ENCODE measurements at regions not wholly inside any gene's neighbourhood (a gene's known extent, or its start where the extent isn't known, plus 50 kb on each side); places are given as distances from the start of the nearest gene placed in this dataset.
"Not testable (repeated sequence)": the region's sequence is repeated elsewhere in the genome, so short reads cannot be mapped to it uniquely, and the experiment has no call there.

- no peak for DNase-seq (ENCODE audit: low spot score)
These were observed 235.8 kb downstream of the EN1 start for GRCh38 chr2:118611691-118612090.

GRCh38 chr2:118609138-118609537, 238.3 kb downstream of the EN1 start:
- DNase-seq (ENCODE audit: low spot score): no peak

- no peak for DNase-seq (ENCODE audit: low spot score)
These were observed 239.8 kb downstream of the EN1 start for GRCh38 chr2:118607641-118608040.

GRCh38 chr2:118604811-118605210, 242.6 kb downstream of the EN1 start:
- DNase-seq (ENCODE audit: low spot score): no peak

- no peak for DNase-seq (ENCODE audit: low spot score)
These were observed 243.1 kb downstream of the EN1 start for GRCh38 chr2:118604371-118604770.

- DNase-seq (ENCODE audit: low spot score): no peak
These were observed 248.3 kb downstream of the EN1 start for GRCh38 chr2:118599141-118599540.

GRCh38 chr2:118596620-118597019, 250.8 kb downstream of the EN1 start:
- DNase-seq (ENCODE audit: low spot score): no peak

- DNase-seq (ENCODE audit: low spot score): no peak
These were observed 254.2 kb downstream of the EN1 start for GRCh38 chr2:118593257-118593656.

GRCh38 chr2:118591223-118591622, 256.2 kb downstream of the EN1 start:
- DNase-seq (ENCODE audit: low spot score): no peak

- DNase-seq (ENCODE audit: low spot score): no peak
These were observed 257.7 kb downstream of the EN1 start for GRCh38 chr2:118589721-118590120.

GRCh38 chr2:118588850-118589249, 258.6 kb downstream of the EN1 start:
- DNase-seq (ENCODE audit: low spot score): no peak

GRCh38 chr2:118586312-118586711, 261.1 kb downstream of the EN1 start:
- DNase-seq (ENCODE audit: low spot score): no peak

GRCh38 chr2:118584877-118585276, 262.6 kb downstream of the EN1 start:
- no peak for DNase-seq (ENCODE audit: low spot score)

- DNase-seq (ENCODE audit: low spot score): no peak
These were observed 263.2 kb downstream of the EN1 start for GRCh38 chr2:118584062-118584749.

- no peak for DNase-seq (ENCODE audit: low spot score)
These were observed 265.4 kb downstream of the EN1 start for GRCh38 chr2:118582058-118582457.

GRCh38 chr2:118580651-118581050, 266.8 kb downstream of the EN1 start:
- DNase-seq (ENCODE audit: low spot score): no peak

GRCh38 chr2:118580107-118580506, 267.3 kb downstream of the EN1 start:
- DNase-seq (ENCODE audit: low spot score): no peak

GRCh38 chr2:118577202-118577601, 270.2 kb downstream of the EN1 start:
- DNase-seq (ENCODE audit: low spot score): no peak

GRCh38 chr2:118576109-118576855, 271.2 kb downstream of the EN1 start:
- no peak for DNase-seq (ENCODE audit: low spot score)

GRCh38 chr2:118572380-118572779, 275.1 kb downstream of the EN1 start:
- DNase-seq (ENCODE audit: low spot score): not testable (repeated sequence)

- no peak for DNase-seq (ENCODE audit: low spot score)
These were observed 277.4 kb downstream of the EN1 start for GRCh38 chr2:118569876-118570535.

GRCh38 chr2:118568700-118569099, 278.7 kb downstream of the EN1 start:
- no peak for DNase-seq (ENCODE audit: low spot score)

Data from NAMALWA (cell line).